ENCODE measurements at regions not wholly inside any gene's neighbourhood (a gene's known extent, or its start where the extent isn't known, plus 50 kb on each side); places are given as distances from the start of the nearest gene placed in this dataset.

- no peak for DNase-seq (ENCODE audit: low read depth)
Observed at GRCh38 chr15:35834216-35834830, 288.4 kb upstream of the DPH6 start.

GRCh38 chr15:35834866-35835265 lies 288.9 kb upstream of the DPH6 start:
- no peak for TF ChIP-seq CTCF (IDR thresholded peaks at IDR 0.05; ENCODE audit: low read depth, low read length, missing control alignments)
- in situ Hi-C loops (cut with HindIII; ENCODE audit: low sequenced_read_pairs) = no loop called here
- H3K4me3 ChIP-seq (ENCODE audit: low read depth, low read length) = no peak overlapping the region
- DNase-seq (ENCODE audit: low read depth) = no peak

More at GRCh38 chr15:35834216-35834830, 288.4 kb upstream of the DPH6 start:
- in situ Hi-C loops (cut with HindIII; ENCODE audit: low sequenced_read_pairs) = no loop called here
- TF ChIP-seq CTCF (IDR thresholded peaks at IDR 0.05; ENCODE audit: low read depth, low read length, missing control alignments) = no peak
- no peak overlapping the region for H3K4me3 ChIP-seq (ENCODE audit: low read depth, low read length)

- no peak for DNase-seq (ENCODE audit: low read depth)
- in situ Hi-C loops (cut with HindIII; ENCODE audit: low sequenced_read_pairs) = no loop called here
- no peak overlapping the region for H3K4me3 ChIP-seq (ENCODE audit: low read depth, low read length)
- no peak for TF ChIP-seq CTCF (IDR thresholded peaks at IDR 0.05; ENCODE audit: low read depth, low read length, missing control alignments)
Observed at GRCh38 chr15:35838424-35839111, 292.6 kb upstream of the DPH6 start.

- DNase-seq (ENCODE audit: low read depth) = no peak
- in situ Hi-C loops (cut with HindIII; ENCODE audit: low sequenced_read_pairs) = no loop called here
- no peak for TF ChIP-seq CTCF (IDR thresholded peaks at IDR 0.05; ENCODE audit: low read depth, low read length, missing control alignments)
- no peak overlapping the region for H3K4me3 ChIP-seq (ENCODE audit: low read depth, low read length)
Observed at GRCh38 chr15:35842631-35843030, 296.7 kb upstream of the DPH6 start.

- H3K4me3 ChIP-seq (ENCODE audit: low read depth, low read length) = no peak overlapping the region
- DNase-seq (ENCODE audit: low read depth) = no peak
- TF ChIP-seq CTCF (IDR thresholded peaks at IDR 0.05; ENCODE audit: low read depth, low read length, missing control alignments) = no peak
- in situ Hi-C loops (cut with HindIII; ENCODE audit: low sequenced_read_pairs) = no loop called here
Observed at GRCh38 chr15:35843498-35843897, 297.5 kb upstream of the DPH6 start.

- in situ Hi-C loops (cut with HindIII; ENCODE audit: low sequenced_read_pairs) = no loop called here
- no peak overlapping the region for H3K4me3 ChIP-seq (ENCODE audit: low read depth, low read length)
- TF ChIP-seq CTCF (IDR thresholded peaks at IDR 0.05; ENCODE audit: low read depth, low read length, missing control alignments) = no peak
- no peak for DNase-seq (ENCODE audit: low read depth)
Observed at GRCh38 chr15:35850284-35850683, 304.3 kb upstream of the DPH6 start.
